Right renal pelvis (tissue), 4 donors: ENCODE measurements at regions not wholly inside any gene's neighbourhood (a gene's known extent, or its start where the extent isn't known, plus 50 kb on each side); places are given as distances from the start of the nearest gene placed in this dataset.
A peak's percentile ranks its signal among the peaks of the same experiment; 100 is the strongest.

Experiments
- DNase-seq, 4 donors: peaks; one replicate each; pipeline ENCODE4 v3.0.0-alpha.2; 2013; ENCODE audit warnings: low read depth in 4 of 4, low spot score in 3 of 4, missing footprints in 1 of 4

DNA sequence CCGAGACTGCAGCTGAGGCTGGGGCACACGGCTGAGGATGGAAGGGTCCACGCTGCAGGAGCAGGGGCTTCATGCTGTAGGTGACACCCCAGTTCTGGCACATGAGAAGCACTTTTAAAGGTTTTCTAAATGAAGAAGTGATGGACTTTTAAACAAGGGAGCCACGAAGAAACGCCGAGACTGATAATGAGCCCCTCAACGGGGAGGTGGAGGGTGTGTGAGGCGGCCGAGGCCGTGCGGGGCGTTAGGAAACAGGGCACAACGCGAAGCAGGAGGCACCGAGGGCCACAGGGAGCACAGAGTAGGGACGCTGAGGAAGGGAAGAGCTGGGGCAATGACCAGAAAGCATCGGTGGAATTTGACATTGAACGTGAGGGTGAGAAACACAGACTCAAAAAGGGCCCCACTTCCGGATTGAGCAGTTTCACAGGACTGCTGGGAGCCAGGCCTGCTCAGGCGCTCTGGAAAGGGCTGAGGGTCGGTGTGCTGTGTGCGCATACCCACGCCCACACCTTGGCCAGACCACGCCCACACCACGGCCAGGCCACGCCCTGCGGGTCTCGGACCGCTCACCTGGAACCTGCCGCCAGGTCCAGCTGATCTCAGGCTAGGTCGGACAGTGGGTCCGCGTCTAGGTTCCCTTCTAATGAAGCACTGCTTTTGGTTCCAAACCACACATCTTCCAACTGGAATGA is 115.7 kb downstream of the GYPC start:
- DNase-seq = no peak

DNA sequence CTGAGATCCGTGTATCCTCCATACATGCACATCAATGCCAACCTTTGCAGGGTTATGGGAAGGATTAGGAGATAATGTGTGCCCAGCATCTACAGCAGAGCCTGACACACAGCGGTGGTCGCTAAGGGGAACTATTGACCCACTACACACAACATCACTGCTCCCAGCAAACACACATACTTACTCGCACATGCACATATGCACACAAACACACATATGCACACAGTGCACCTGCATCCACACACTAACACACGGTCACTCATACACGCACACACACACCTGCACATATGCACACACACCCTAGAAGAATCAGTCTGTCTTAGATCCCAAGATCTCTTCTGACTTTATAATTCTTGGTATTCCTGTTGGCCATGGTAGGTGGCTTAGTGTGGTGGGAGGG is 118.3 kb downstream of the GYPC start:
- no peak for DNase-seq

DNA sequence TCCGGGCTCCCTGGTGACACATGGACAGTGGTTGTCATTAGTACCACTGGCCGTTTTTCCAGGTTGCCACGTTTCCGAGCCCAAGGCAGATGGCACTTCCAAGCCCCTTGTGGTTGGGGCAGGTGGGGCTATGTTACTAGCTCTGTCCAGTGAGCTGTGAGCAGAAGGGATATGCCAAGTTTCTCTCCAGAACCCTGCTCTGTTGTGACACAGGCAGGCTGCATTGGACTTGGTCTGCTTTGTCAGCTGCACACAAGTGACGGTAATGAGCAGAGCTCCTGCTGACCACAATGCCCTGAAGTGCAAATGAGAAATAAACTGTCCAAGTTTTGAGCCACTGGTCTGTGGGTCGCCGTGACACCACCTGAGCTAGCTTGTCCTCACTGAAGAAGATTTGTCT is 118.8 kb downstream of the GYPC start:
- DNase-seq = no peak

DNA sequence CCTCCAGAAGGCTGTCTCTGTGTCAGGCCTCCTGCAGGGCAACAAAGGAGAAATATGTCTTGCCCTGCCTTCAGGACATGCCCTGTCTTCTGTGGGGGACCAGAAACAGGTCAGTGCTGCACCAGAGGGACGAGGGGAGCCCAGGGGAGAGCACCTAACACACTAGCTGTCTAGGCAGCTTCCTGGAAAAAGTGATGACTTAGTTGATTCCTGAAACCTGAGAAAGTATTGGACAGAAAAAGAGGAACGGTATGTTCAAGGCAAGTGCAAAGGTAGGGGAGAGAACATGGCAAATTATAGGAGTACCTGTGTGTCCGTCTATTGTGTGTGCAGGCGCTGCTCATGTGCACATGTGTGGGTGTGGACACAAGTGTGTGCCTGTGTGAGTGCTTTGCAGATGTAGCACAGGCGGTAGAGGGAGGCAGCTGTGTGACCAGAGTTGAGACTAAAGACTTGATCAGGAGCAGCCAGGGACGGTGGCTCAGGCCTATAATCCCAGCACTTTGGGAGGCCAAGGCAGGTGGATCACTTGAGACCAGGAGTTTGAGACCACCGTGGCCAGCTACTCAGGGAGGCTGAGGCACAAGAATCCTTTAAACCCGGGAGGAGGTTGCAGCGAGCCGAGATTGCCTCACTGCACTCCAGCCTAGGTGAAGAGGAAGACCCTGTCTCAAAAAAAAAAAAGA is 119.5 kb downstream of the GYPC start:
- DNase-seq = no peak

DNA sequence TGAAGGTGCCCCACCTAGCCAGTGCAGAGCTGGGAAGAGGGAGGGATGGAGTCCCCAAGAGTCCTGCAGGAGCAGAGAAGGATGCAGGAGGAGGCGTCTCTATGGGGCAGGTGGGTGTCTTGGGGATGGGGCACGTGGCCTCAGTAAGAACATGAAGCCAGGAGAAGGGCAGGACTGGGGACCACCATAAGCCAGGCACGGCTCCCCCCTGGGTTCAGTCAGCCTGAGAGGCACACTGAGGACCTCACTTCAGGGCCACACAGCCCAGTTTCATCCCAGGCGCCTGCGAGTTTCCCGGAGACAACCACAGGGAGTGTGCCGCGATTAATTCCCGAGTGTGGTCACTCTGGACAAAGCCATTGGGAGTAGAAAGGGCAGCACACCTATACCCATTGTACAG is 120.3 kb downstream of the GYPC start:
- no peak for DNase-seq

DNA sequence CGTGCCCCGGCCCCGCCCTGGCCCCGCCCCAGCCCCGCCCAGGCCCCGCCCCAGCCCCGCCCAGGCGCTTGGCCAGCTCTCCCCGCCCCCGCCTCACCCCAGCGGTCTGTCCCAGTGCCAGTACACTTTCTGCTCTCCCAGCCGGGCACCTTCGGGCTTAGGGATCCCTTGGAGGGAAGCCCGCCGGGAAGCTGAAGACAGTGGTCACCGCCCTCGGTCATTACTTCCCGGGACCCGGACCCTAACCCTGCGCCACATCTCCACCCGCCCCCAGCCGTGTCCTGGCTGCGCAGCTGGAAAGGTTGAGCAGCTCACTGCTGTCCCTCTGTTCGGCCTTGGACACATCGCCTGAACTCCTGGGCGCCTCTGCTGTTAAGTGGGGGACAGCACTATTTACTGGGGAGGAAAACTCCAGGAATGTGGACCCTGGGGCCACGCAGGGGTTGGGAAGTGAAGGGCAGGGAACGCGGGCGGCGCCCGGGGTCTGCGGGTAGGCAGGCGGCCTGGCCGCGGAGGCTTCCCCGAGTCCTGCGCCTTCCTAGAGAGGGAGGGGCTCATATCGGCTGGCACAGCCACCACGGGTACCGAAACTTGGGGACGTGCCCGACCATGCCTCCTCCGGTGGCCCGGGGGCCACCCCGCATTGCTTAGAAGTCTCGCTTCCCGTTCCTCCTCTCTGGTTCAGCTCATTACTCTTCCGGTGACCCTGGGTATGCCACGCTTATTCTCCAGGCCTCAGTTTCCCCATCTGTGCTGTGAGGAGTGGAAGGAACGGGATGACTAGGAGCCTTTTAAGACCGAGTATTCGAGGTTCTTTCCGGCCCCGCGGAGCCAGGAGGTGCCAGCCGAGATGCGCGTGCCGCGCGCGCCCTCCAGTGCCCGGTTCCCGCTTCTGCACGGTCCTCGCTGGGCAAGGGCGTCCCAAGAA is 121.0 kb downstream of the GYPC start:
- DNase-seq = peak; percentile 52 to 80 (median 60)

DNA sequence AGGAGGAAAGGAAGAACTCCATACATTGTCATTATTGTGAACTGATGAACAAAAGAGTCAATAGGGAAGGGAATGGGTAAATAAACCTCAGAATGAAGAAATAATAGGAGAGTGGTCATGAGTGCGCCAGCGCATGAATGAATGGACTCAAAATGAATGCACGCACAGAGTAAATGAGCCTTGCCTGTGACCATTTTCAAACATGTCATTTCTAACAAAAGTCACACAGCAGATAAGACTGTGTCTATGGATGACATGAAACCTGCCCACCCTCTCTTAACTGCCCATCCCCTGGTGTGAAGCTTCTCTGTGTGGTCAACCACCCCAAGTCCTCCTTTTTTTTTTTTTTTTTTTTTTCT is 121.1 kb upstream of the TEX51 start:
- DNase-seq = no peak

DNA sequence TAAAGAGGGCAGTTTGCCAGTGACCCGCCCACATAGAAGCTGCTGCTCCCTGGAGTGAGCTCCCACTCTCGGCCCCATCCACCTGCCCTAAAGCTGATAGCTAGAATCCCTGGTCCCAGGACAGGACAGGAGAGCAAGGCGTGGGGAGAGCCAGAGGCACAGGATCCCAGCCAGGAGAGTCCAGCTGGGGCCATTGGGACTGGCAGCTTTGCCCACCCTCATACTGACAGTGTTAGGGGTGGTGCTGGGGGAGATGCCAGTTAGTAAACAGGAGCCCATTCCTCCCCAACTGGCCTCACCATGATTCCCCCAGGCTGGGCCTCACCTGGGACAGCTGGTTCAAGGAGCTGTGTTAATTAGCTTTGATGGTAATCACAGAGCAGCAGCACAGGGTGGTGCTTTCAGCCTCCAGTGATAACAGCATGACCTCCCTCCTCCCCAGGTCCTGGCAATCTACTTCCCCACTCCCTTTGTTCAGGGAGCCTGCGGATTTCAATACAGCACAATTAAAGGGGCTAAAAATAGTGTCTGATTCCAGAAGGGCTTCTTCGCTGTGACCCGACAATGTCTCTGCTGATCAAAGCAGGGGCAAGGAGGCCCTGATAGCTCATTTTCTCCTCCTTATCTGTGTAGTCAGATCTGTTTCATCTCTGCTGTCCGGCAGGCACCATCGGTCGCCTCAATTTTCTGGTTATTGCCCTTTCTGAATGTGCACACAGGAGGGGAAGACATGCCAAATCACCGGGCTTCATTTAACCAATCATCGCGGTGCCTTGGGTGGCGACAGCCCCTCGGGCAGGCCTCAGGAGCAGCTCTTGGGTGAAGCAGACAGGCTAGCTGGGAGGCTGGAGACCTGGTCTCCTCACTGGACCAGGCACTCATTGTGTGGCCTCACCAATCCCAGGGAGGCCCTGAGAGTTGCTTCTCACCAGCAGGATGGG is 119.9 kb upstream of the TEX51 start:
- no peak for DNase-seq

DNA sequence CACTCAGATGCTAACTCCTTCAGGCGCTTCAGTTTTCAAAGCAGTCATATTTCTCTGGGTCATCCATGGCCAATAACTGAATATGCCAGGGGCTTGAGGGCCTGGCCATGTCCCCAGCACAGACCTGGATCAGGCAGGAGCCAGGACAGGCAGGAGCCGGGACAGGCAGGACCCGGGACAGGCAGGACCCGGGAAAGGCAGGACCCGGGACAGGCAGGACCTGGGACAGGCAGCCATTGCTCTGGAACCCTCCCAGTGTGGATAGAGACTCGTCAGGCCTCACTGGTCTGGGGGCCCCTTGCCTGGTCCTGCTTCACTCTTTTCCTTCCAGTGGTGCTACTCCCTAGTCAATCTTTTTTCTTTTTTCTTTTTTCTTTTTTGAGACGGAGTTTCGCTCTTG is 117.5 kb upstream of the TEX51 start:
- no peak for DNase-seq

DNA sequence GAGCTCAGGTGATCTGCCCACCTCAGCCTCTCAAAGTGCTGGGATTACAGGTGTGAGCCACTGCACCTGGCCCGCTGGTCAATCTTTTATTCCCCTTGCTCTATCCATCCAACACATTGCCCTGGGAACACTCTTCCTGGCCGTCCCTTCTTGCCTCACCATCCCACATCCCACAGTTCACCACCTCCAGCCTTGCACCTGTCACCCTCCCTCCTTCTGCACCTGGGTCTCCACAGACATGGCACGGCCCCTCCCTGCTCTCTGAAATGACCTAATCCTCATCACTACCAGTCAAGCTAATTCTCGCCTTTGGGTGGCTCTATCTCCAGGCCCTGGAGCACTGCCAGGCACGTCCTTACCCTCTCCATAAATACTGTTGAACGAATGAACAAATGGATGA is 116.9 kb upstream of the TEX51 start:
- DNase-seq = no peak

DNA sequence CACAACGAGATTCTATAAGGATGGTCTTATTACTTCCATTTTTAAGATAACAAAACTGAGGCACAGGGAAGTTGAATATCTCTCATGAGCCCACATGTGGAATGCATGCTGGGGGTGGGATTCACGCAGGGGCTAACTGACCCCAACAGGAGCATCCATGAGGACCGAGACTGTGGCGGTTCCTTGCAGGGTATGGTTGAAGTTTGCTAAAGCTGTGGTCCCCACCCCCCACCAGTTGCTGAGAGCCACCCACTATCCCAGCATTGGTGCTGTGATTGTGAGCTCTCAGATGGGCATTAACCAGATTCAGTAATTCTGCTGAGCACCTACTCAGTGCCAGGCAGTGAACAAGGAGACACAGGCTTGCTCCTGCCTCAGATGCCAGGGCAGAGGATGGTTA is 116.0 kb upstream of the TEX51 start:
- DNase-seq = no peak

DNA sequence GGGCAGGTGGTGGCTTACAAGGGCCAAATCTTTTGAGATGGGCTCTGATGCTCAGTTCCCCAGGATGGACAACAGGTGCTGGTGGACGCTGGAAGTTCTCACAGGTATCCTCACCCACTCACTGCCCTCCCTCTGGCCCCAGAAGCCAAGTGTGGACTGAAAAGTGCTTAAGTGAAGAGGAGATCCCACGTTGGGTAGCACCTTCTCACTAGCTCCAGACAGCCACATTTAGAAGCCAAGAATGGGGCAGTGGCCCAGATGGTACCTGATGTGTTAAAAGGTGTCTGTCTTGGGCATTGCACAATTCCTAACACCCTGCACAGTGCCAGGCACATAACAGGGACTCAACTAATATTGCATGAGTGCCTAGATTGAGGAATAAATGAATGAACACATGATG is 115.3 kb upstream of the TEX51 start:
- no peak for DNase-seq

DNA sequence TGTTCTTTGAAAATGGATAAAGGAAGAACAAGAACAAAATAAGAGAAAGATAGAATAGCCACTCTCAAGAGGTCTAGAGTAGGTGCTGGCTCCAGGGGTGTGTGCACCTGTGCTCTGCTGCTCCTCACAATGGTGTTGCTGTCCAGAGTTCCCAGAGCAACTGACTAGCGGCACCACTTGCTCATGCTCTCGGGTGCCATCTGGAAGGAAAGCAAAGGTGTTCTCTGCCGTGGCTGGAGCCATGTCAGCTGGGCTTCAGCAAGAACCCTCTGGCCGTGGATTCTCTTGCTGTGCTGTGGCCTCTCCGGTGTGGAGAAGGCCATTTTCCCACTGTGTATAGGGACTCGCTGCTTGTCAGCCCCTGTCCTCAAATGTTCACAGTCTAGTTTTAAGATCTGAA is 114.6 kb upstream of the TEX51 start:
- no peak for DNase-seq

DNA sequence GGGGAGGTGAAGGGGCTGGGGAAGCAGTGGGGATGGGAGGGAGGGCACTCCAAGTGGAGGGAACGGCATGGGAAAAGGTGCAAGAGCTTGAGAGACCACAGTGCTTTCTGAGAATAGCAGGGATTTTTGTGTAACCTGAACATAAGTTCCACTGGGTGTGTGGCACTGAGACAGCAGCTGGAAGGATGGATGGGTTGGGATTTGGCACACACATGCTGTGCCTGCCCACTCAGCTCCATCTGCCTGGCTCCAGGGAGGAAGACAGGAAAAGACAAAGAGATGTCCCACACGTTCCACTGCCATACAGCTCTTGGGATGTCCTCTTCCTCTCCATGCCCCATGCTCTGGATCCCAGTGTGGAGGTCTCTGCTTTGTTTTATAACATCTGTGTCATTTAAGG is 114.1 kb upstream of the TEX51 start:
- DNase-seq = no peak

DNA sequence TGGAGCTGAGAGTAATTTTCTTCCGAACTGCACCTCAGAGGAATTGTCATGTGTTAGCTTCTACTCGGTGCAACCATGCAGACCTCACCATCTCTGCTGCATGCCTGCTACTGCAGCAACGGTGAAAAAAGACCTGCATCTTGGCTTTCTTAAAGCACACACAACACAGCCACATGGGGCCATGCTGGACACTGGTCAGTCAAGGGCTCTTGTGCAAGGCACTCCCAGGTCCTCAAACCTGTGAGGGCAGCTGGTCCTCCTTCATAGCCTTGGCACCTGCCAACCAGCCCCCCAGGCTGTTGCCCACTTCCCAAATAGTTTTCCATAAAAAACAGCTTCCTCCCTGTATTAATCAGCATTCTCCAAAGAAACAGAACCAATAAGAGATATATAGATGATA is 113.5 kb upstream of the TEX51 start:
- DNase-seq = no peak

DNA sequence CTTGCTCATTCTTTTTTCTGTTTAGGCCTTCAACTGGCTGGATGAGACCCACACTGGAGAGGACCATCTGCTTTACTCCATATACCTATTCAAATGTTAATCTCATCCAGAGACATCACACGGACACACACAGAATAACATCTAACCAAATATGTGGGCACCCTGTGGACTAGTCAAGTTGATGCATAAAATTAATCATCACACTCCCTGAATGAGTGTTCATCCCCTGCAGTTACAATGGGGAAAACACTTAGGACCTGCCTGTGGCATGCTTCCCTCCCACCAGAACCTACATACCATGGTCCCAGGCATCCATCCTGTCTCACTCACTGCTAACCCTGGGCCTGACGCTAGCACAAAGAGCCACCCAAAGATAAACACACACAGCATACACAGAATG is 112.8 kb upstream of the TEX51 start:
- no peak for DNase-seq

DNA sequence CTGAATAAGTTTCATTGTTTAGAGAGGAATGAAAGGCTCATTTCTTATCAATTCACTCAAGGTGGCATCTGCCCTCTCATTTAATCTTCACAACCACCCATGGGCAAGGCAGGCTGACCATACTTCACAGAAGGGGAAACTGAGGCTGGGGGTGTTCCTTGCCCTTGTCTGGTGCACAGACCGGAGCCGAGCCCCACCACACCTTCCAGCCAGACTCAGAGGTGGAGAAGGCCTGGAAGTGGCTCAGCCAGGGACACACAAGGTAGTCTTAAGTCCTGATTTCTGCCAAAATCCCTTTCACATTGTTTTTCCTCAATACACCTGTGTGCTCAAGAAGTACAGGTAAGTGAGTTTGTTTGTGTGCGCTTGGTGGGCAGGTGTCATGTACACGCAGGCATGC is 111.9 kb upstream of the TEX51 start:
- DNase-seq = no peak

DNA sequence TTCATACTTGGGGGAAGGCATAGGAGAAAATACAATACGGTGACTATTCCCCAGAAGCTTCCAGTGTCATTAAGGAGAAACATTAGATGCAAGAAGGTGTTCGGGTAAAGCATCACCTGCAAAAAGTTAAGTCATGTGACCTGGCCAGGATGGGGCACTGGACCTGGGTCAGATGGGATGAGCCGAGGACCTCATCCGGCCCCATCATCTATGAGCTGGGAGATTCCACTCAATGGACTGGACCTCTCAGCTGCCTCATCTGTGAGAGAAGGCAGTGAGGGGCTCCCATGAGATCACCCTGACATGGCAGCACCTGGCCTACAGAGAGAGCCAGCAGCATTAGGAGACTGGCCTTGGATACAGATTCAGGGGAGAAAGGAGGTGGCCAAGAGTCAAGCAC is 111.4 kb upstream of the TEX51 start:
- DNase-seq = no peak

DNA sequence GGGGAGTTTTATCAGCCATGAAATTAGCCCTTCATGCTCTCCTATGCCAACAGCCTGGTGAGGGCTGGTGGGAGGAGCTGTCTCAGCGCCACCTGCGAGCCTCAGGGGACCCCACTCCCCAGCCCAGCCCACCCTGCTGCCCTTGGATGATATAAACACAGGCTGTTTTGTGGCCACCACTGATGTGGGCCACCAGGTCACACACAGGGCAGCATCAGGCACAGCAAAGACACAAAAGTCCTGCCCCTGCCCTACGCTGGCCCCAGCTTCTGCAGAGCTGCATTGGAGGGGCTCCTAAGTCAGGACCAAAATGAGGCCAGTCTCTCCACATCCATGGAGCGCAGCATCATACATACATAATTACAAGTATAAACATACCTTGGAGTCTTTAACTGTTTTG is 110.6 kb upstream of the TEX51 start:
- no peak for DNase-seq

DNA sequence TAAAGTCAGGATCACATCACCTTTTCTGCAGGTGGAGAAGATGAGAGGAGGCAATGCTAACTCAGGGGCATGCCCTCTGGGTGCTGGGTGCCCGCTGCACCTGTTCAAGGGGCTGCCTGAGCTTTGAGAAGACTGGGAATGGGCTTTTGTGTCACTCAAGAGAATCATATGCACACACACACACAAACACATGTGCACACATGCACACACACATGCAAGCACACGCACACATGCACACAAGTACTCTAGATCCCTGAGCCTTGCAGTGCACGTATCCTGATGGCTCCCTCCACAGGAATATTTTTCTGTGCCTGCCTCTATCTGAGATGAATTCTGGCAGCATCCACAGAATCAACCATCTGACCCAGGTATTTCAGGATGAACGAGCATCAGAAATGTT is 110.0 kb upstream of the TEX51 start:
- DNase-seq = no peak
